ENCODE measurements at regions not wholly inside any gene's neighbourhood (a gene's known extent, or its start where the extent isn't known, plus 50 kb on each side); places are given as distances from the start of the nearest gene placed in this dataset.

- DNase-seq (ENCODE audit: low read depth in 2 of 2) = no peak
These were observed 60.7 kb upstream of the NFKB1 start for GRCh38 chr4:102440498-102440897.

DNA sequence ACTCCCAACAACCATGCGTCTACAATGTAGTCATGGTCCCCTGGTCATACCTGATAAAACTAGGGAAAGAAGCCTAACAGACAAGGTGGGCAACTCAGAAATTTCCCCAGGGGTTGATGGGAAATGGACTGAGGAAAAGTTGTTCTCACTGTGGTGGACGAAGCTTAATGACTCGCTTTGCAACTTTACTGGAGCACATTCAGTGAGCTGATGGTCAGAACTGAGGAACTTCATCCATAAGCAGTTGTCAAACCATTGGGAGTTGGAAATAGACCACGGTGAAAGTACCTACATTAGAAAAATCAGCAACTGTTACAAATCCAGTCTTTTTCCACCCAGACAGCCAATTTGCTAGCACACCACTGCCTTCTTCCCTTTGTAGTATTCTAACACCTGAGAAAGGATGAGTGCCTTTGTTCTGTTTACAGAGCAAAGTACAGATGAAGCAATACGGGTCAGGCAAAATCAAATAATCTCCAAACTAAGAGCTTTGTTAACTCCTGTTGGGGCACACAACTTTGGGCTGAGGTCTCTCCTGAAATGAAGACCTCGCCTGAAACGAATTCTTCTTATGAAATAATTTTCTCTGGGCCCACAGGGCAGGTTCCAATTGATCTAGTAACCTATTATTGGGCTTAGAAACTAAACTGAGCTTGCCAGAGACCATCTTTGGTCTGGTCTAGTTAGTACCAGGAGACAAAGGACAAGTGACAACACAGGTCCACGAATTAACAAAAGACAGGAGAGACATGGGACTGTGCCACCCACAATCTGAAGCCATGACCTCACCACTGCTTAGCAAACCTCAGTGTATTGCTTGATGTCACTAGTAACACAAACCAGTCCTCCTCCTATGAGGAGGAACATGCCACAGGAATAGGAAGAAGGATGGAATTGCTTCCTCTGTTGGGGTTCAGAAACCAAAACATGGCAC lies 58.9 kb upstream of the NFKB1 start:
- no peak for DNase-seq (ENCODE audit: low read depth in 2 of 2)

GRCh38 chr4:102444752-102445151 lies 56.4 kb upstream of the NFKB1 start:
- DNase-seq (ENCODE audit: low read depth in 2 of 2) = no peak

DNA sequence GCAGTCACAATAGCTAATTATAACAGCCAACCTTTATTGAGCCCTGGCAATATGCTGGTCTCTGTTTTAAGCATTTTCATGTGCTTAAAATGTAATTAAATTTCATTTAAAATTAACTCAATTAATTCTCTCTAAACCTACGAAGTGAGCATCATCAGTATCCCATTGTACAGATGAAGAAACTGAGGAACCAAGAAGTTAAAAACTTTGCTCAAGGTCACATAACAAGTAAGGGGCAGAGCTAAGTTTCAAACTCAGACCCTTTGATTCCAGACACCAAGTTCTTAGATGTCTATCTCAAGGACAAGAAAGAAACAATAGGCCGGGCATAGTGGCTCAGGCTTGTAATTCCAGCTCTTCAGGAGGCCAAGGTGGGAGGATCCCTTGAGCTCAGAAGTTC lies 55.9 kb upstream of the NFKB1 start:
- DNase-seq (ENCODE audit: low read depth in 2 of 2) = no peak

DNA sequence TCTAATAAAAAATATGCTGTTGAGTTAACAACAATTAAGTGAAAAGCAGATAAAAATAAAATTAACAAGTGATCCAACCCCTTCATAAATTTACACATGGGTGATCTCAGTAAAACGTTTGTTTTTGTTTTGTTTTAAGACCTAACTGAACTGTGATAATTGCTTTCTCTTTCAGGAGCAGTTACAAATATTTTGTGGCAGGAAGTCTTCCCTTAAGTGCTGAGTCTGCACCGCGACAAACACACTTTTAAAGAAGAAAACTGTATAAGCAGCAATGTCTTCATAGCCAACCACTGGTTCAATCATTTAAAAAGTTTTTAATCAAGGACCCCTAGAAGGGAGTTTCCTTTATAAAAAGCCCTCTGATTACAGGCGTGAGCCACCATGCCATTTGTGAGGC lies 53.7 kb upstream of the NFKB1 start:
- DNase-seq (ENCODE audit: low read depth in 2 of 2) = no peak

DNA sequence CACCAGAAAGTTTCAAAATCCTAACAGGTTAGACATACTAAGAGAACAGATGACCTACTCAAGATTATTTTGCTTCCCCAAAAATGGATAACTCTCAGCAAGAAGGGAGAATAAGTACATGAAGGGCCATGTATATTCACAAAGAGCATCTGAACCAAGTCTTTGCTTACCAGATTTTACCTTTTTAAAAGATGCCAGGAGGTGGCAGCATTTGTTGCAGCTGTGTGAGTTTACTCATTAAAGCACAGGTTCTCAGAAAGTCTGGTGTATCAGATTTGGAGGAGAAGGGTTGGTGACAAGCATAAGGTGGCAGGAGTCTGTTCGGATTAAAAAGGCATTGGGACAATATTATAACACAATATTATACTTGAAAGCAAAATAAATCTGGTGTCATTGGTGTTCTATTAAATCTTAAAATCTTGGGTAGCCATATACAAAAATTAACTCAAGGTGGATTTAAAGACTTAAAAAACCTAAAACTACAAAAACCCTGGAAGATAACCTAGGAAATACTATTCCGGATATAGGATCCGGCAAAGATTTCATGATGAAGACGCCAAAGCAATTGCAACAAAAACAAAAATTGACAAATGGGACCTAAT lies 51.3 kb upstream of the NFKB1 start:
- peak; percentile 7 to 55 for DNase-seq (ENCODE audit: low read depth in 2 of 2)

DNA sequence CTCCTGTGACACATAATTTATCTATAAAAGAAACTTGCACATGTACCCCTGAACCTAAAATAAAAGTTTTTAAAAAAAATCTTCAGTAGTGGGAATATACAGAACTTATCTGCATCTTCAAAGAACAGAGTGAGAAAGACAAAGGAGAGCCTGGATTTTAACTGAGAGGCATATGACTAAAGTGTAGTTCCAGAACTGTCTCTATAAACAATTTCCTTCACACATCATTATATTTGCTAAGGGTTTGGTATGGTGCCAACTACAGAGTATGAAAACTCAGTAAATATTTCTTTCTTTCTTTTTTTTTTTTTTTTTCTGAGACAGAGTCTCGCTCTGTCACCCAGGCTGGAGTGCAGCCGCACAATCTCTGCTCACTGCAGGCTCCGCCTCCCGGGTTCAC lies 49.9 kb upstream of the NFKB1 start:
- DNase-seq (ENCODE audit: low read depth in 2 of 2) = no peak

All from stimulated activated CD4-positive, alpha-beta T cell treated with anti-CD3 and anti-CD28 coated beads, Interleukin-1b, Interleukin-23, amount 100 ng/mL, for 4 hours (primary cell).